NB4 (cell line): ENCODE measurements at regions not wholly inside any gene's neighbourhood (a gene's known extent, or its start where the extent isn't known, plus 50 kb on each side); places are given as distances from the start of the nearest gene placed in this dataset.

Source experiments
- CTCF ChIP-seq: IDR thresholded peaks from one replicate; pipeline ENCODE4 v1.5.1; 2012; ENCODE audit warnings: low read depth, low read length
- MAX ChIP-seq: IDR thresholded peaks from 2 replicates; pipeline ENCODE4 v1.6.1; 2011; ENCODE audit warnings: low read depth, low read length
- MYC ChIP-seq: IDR thresholded peaks from 2 replicates; pipeline ENCODE4 v1.6.1; 2011; ENCODE audit warnings: low read depth, low read length
- POLR2A ChIP-seq: IDR thresholded peaks from 2 replicates; pipeline ENCODE4 v1.6.1; 2011; ENCODE audit warnings: mild to moderate bottlenecking; ENCODE audit not compliant: insufficient read length; ENCODE audit errors: extremely low read depth

- TF ChIP-seq CTCF (no peak), POLR2A (no peak), MAX (no peak), MYC (no peak)
These were observed 88.8 kb upstream of the ATP2B1 start for GRCh38 chr12:89797436-89797835.
